GM23338 (cell line): ENCODE measurements at regions not wholly inside any gene's neighbourhood (a gene's known extent, or its start where the extent isn't known, plus 50 kb on each side); places are given as distances from the start of the nearest gene placed in this dataset.
A peak's percentile ranks its signal among the peaks of the same experiment; 100 is the strongest.

Source experiments
- ATAC-seq: fragments of 200-7000 bp; cut with Tn5 transposase; 3 replicates; pipeline ENCODE4 v1.9.1; 2020
- DNase-seq: peaks from one replicate; pipeline ENCODE4 v3.0.0-alpha.2; 2015; ENCODE audit warnings: low spot score
- H2AFZ ChIP-seq: fragments of 200-600 bp; sonication (generic); 2 replicates; pipeline ENCODE4 v1.8.0; 2016; ENCODE audit warnings: antibody characterized with exemption, mild to moderate bottlenecking, moderate library complexity
- H3F3A ChIP-seq: fragments of 200-600 bp; sonication (generic); replicated peaks from 2 replicates; pipeline ENCODE4 v1.8.0; 2017; ENCODE audit warnings: antibody characterized with exemption, mixed run types, low read depth
- H3K27ac ChIP-seq: fragments of 200-600 bp; sonication (generic); 2 replicates; pipeline ENCODE4 v1.6.1; 2016; ENCODE audit warnings: low read depth
- H3K27me3 ChIP-seq: fragments of 200-600 bp; sonication (generic); 2 replicates; pipeline ENCODE4 v1.8.0; 2016; ENCODE audit warnings: mild to moderate bottlenecking, mixed run types, moderate library complexity; ENCODE audit not compliant: insufficient read depth
- H3K36me3 ChIP-seq: fragments of 200-600 bp; sonication (generic); 2 replicates; pipeline ENCODE4 v1.8.0; 2016; ENCODE audit warnings: mild to moderate bottlenecking; ENCODE audit not compliant: insufficient read depth
- H3K4me1 ChIP-seq: fragments of 200-600 bp; sonication (generic); 2 replicates; pipeline ENCODE4 v1.8.0; 2016; ENCODE audit warnings: mild to moderate bottlenecking, moderate library complexity; ENCODE audit not compliant: insufficient read depth
- H3K4me2 ChIP-seq: fragments of 200-600 bp; sonication (generic); 2 replicates; pipeline ENCODE4 v1.7.1; 2017; ENCODE audit warnings: mixed run types
- H3K4me3 ChIP-seq: fragments of 200-600 bp; sonication (generic); 2 replicates; pipeline ENCODE4 v1.6.1; 2016; ENCODE audit warnings: mixed run types
- H3K79me2 ChIP-seq: fragments of 200-600 bp; sonication (generic); replicated peaks from 2 replicates; pipeline ENCODE4 v1.8.0; 2017; ENCODE audit warnings: mild to moderate bottlenecking; ENCODE audit not compliant: insufficient read depth
- H3K9me2 ChIP-seq: fragments of 200-600 bp; sonication (generic); 2 replicates; pipeline ENCODE4 v1.8.0; 2017; ENCODE audit not compliant: insufficient read depth
- H4K20me1 ChIP-seq: fragments of 200-600 bp; sonication (generic); replicated peaks from 2 replicates; pipeline ENCODE4 v1.8.0; 2017; ENCODE audit warnings: mild to moderate bottlenecking; ENCODE audit not compliant: insufficient read depth
- H3K27ac Mint-ChIP-seq: 2 replicates; pipeline ENCODE4 v1.8.0; 2020; ENCODE audit warnings: inconsistent platforms, mild to moderate bottlenecking, moderate library complexity, mixed read lengths
- H3K27me3 Mint-ChIP-seq: 3 replicates; pipeline ENCODE4 v1.8.0; 2022; ENCODE audit warnings: low read depth, mild to moderate bottlenecking, moderate library complexity, mixed read lengths, inconsistent platforms; ENCODE audit not compliant: insufficient read depth, poor library complexity
- H3K36me3 Mint-ChIP-seq: 3 replicates; pipeline ENCODE4 v1.8.0; 2021; ENCODE audit warnings: low read depth, mild to moderate bottlenecking, inconsistent platforms, moderate library complexity, mixed read lengths
- H3K4me1 Mint-ChIP-seq: 3 replicates; pipeline ENCODE4 v1.8.0; 2020; ENCODE audit warnings: mild to moderate bottlenecking, inconsistent platforms, mixed read lengths
- H3K4me3 Mint-ChIP-seq: 3 replicates; pipeline ENCODE4 v1.8.0; 2021; ENCODE audit warnings: moderate library complexity, mild to moderate bottlenecking, inconsistent platforms, mixed read lengths
- H3K9me3 Mint-ChIP-seq: 3 replicates; pipeline ENCODE4 v1.8.0; 2020; ENCODE audit warnings: moderate library complexity, mild to moderate bottlenecking, inconsistent platforms, mixed read lengths
- CREB1 ChIP-seq: fragments of 250-450 bp; sonication (Bioruptor Pico); IDR thresholded peaks from 2 replicates; pipeline ENCODE4 v1.5.0; 2020; ENCODE audit warnings: low read depth, mild to moderate bottlenecking, moderate library complexity
- EZH2 ChIP-seq: fragments of 200-600 bp; sonication (generic); IDR thresholded peaks from one replicate; pipeline ENCODE4 v1.8.0; 2017; ENCODE audit warnings: antibody characterized with exemption, mild to moderate bottlenecking, low read depth; ENCODE audit not compliant: unreplicated experiment
- JUNB ChIP-seq: IDR thresholded peaks from one replicate; pipeline ENCODE4 v1.6.1; 2016; ENCODE audit warnings: antibody characterized with exemption; ENCODE audit not compliant: unreplicated experiment
- STAT1 ChIP-seq: IDR thresholded peaks from one replicate; pipeline ENCODE4 v1.6.1; 2016; ENCODE audit warnings: antibody characterized with exemption; ENCODE audit not compliant: unreplicated experiment
- TF ChIP-seq, protein P1 (sequence below): IDR thresholded peaks from 2 replicates; pipeline ENCODE4 v1.6.1; 2016; ENCODE audit warnings: antibody characterized with exemption
- TF ChIP-seq, protein P2 (sequence below), 2 experiments: fragments of 200-600 bp in 1 of 2; sonication (generic) in 1 of 2; conservative IDR thresholded peaks; 2 replicates each; pipeline versions ENCODE4 v1.5.1 to v1.6.1; 2016 to 2017; ENCODE audit warnings: antibody characterized with exemption in 2 of 2, low read depth in 2 of 2, mild to moderate bottlenecking in 2 of 2, moderate library complexity in 1 of 2
- TF ChIP-seq, protein P3 (sequence below): IDR thresholded peaks from one replicate; pipeline ENCODE4 v1.6.1; 2018; ENCODE audit warnings: antibody characterized with exemption; ENCODE audit not compliant: unreplicated experiment

DNA sequence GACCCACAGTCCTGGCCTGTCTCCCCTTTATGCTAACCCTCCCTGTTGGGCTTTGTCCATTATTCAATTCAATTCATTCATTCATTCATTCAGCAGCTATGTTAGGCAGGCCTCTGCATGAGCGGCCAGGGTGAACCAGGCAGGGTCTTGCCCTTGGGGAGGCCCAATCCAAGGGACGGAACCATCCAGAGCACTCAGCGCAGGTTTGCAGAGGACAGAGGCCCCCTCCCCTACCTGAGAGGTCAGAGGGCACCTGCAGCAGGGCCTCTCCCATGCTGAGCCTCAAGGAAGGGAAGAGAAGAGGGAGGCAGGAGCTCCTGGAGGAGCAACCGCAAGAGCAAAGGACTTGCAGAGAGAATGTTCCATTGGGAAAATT, 61.4 kb downstream of the C9orf50 start:
- H3K27ac ChIP-seq = no peak overlapping the region
- H3K27ac Mint-ChIP-seq = no peak overlapping the region
- TF ChIP-seq CREB1 = no peak

DNA sequence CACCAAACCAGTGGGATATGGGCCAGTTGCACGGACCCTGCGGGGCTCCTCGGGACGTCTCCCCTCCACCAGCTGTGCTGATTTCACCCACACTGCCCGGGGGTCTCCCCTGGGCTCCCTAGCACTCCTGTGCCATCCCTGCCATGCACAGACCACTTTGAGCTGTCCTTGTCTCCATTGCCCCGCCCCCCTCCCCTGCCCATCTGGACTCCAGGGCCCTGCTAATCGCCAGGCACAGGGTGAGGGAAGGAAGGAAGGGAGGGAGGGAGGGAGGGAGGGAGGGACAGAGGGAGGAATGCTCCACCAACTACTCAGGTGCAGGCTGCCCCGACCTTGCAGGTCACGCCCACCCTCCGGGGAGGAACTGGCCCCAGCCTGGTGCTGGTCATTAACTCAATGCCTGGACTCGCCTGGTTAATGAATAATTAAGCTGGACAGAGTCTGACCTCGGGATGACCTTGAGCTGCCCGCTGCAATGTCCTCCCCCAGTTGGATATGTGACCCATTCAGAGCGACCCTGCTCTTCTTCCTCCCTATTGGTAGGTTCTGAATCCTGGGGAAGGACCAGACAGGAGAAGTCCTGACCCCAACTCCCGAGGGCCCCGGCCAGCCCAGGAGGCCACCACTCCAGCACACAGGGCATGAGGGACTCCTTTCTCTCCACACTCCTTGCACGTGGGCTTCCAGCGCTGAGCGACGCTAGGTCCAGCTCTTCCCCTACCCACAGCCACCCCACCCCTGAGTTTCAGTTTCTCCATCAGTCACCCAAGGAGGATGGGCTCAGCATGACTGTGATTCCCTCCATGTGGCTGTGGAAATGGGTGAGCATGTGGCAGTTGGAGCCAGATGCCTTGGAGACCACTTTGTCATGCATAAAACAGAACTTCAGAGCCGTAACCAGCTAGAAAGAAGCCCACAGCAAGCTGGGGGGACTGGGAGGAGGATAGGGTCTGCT, 62.1 kb downstream of the C9orf50 start:
- no peaks in the 10 kb centered on the region for H3K9me2 ChIP-seq
- no peak overlapping the region for H3K27ac Mint-ChIP-seq
- no peaks in the 10 kb centered on the region for H3K36me3 ChIP-seq
- peaks cover 5% of the 10 kb centered on the region; the same call in 1 of the 2 replicates for H3F3A ChIP-seq
- H3K9me3 Mint-ChIP-seq = no peaks in the 10 kb centered on the region
- ATAC-seq = peak; percentile 27
- no peak overlapping the region for H3K27ac ChIP-seq
- H3K27me3 ChIP-seq = peaks cover 13% of the 10 kb centered on the region
- no peaks in the 10 kb centered on the region for H4K20me1 ChIP-seq
- H3K4me3 ChIP-seq = peak overlapping the region; percentile 39; the same call in 1 of the 2 replicates
- H3K4me1 Mint-ChIP-seq = peaks cover 63% of the 10 kb centered on the region
- DNase-seq = peak; percentile 83
- H3K4me2 ChIP-seq = peak overlapping the region; percentile 73
- no peak overlapping the region for H2AFZ ChIP-seq
- no peaks in the 10 kb centered on the region for H3K79me2 ChIP-seq
- peak overlapping the region; percentile 26; the same call in 1 of the 3 replicates for H3K4me3 Mint-ChIP-seq
- no peaks in the 10 kb centered on the region for H3K36me3 Mint-ChIP-seq
- peaks cover 61% of the 10 kb centered on the region for H3K4me1 ChIP-seq
- peaks cover 23% of the 10 kb centered on the region for H3K27me3 Mint-ChIP-seq
- no peak for TF ChIP-seq JUNB
- TF ChIP-seq STAT1 = no peak
- TF ChIP-seq, protein P1, sequence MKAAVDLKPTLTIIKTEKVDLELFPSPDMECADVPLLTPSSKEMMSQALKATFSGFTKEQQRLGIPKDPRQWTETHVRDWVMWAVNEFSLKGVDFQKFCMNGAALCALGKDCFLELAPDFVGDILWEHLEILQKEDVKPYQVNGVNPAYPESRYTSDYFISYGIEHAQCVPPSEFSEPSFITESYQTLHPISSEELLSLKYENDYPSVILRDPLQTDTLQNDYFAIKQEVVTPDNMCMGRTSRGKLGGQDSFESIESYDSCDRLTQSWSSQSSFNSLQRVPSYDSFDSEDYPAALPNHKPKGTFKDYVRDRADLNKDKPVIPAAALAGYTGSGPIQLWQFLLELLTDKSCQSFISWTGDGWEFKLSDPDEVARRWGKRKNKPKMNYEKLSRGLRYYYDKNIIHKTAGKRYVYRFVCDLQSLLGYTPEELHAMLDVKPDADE = no peak
- no peak for TF ChIP-seq CREB1
- TF ChIP-seq EZH2 = no peak
- TF ChIP-seq, protein P2, sequence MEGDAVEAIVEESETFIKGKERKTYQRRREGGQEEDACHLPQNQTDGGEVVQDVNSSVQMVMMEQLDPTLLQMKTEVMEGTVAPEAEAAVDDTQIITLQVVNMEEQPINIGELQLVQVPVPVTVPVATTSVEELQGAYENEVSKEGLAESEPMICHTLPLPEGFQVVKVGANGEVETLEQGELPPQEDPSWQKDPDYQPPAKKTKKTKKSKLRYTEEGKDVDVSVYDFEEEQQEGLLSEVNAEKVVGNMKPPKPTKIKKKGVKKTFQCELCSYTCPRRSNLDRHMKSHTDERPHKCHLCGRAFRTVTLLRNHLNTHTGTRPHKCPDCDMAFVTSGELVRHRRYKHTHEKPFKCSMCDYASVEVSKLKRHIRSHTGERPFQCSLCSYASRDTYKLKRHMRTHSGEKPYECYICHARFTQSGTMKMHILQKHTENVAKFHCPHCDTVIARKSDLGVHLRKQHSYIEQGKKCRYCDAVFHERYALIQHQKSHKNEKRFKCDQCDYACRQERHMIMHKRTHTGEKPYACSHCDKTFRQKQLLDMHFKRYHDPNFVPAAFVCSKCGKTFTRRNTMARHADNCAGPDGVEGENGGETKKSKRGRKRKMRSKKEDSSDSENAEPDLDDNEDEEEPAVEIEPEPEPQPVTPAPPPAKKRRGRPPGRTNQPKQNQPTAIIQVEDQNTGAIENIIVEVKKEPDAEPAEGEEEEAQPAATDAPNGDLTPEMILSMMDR (conservative IDR thresholded peaks at IDR 0.05; ENCODE audit: low read depth in 2 of 2) = no peak
- TF ChIP-seq, protein P3, sequence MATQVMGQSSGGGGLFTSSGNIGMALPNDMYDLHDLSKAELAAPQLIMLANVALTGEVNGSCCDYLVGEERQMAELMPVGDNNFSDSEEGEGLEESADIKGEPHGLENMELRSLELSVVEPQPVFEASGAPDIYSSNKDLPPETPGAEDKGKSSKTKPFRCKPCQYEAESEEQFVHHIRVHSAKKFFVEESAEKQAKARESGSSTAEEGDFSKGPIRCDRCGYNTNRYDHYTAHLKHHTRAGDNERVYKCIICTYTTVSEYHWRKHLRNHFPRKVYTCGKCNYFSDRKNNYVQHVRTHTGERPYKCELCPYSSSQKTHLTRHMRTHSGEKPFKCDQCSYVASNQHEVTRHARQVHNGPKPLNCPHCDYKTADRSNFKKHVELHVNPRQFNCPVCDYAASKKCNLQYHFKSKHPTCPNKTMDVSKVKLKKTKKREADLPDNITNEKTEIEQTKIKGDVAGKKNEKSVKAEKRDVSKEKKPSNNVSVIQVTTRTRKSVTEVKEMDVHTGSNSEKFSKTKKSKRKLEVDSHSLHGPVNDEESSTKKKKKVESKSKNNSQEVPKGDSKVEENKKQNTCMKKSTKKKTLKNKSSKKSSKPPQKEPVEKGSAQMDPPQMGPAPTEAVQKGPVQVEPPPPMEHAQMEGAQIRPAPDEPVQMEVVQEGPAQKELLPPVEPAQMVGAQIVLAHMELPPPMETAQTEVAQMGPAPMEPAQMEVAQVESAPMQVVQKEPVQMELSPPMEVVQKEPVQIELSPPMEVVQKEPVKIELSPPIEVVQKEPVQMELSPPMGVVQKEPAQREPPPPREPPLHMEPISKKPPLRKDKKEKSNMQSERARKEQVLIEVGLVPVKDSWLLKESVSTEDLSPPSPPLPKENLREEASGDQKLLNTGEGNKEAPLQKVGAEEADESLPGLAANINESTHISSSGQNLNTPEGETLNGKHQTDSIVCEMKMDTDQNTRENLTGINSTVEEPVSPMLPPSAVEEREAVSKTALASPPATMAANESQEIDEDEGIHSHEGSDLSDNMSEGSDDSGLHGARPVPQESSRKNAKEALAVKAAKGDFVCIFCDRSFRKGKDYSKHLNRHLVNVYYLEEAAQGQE = no peak

More for the DNA sequence above, 61.4 kb downstream of the C9orf50 start:
- Mint-ChIP-seq H3K4me1 (peaks cover 63% of the 10 kb centered on the region), H3K36me3 (no peaks in the 10 kb centered on the region), H3K9me3 (no peaks in the 10 kb centered on the region), H3K27me3 (peaks cover 23% of the 10 kb centered on the region), H3K4me3 (no peak overlapping the region; the same call in 2 of the 3 replicates)
- Histone ChIP-seq H3K36me3 (no peaks in the 10 kb centered on the region), H4K20me1 (no peaks in the 10 kb centered on the region), H3K27me3 (peaks cover 11% of the 10 kb centered on the region), H2AFZ (no peak overlapping the region), H3K4me1 (peaks cover 61% of the 10 kb centered on the region), H3K79me2 (no peaks in the 10 kb centered on the region), H3F3A (peaks cover 5% of the 10 kb centered on the region; the same call in 1 of the 2 replicates), H3K9me2 (no peaks in the 10 kb centered on the region), H3K4me2 (peak overlapping the region; percentile 71), H3K4me3 (no peak overlapping the region)
- DNase-seq (no peak), ATAC-seq (peak; percentile 1; the same call in 2 of the 3 replicates)
